Nephron (organoid): ENCODE measurements at regions not wholly inside any gene's neighbourhood (a gene's known extent, or its start where the extent isn't known, plus 50 kb on each side); places are given as distances from the start of the nearest gene placed in this dataset.
A peak's percentile ranks its signal among the peaks of the same experiment; 100 is the strongest.
"Not testable (repeated sequence)": the region's sequence is repeated elsewhere in the genome, so short reads cannot be mapped to it uniquely, and the experiment has no call there.

ENCODE experiments used
- H3K27ac Mint-ChIP-seq, 3 experiments: 2 replicates each; pipeline ENCODE4 v1.8.0; 2020; ENCODE audit warnings: mixed read lengths in 3 of 3, mild to moderate bottlenecking in 2 of 3, moderate library complexity in 1 of 3
- H3K27me3 Mint-ChIP-seq: 2 replicates; pipeline ENCODE4 v1.8.0; 2021; ENCODE audit warnings: low read depth, mild to moderate bottlenecking, moderate library complexity, mixed read lengths
- H3K36me3 Mint-ChIP-seq: 2 replicates; pipeline ENCODE4 v1.8.0; 2020; ENCODE audit warnings: low read depth, mixed read lengths
- H3K4me1 Mint-ChIP-seq: 2 replicates; pipeline ENCODE4 v1.8.0; 2020; ENCODE audit warnings: mixed read lengths
- H3K4me3 Mint-ChIP-seq, 3 experiments: 2 replicates each; pipeline ENCODE4 v1.8.0; 2020; ENCODE audit warnings: mild to moderate bottlenecking in 3 of 3, mixed read lengths in 3 of 3, moderate library complexity in 2 of 3
- H3K9me3 Mint-ChIP-seq: 2 replicates; pipeline ENCODE4 v1.8.0; 2020; ENCODE audit warnings: mixed read lengths
- CTCF ChIP-seq, 3 experiments: fragments of 200-600 bp; sonication (generic); IDR thresholded peaks; one replicate each; pipeline ENCODE4 v1.5.0; 2021; ENCODE audit warnings: antibody characterized with exemption in 3 of 3; ENCODE audit not compliant: unreplicated experiment in 3 of 3

- peaks cover 11% of the 10 kb centered on the region for H3K27me3 Mint-ChIP-seq
- no peak for TF ChIP-seq CTCF (IDR thresholded peaks at IDR 0.05; ENCODE audit: unreplicated experiment in 3 of 3)
- H3K27ac Mint-ChIP-seq: peak overlapping the region in 2 of 3 experiments; percentile 8 to 65
- H3K4me3 Mint-ChIP-seq: no peak overlapping the region
- peaks cover 10% of the 10 kb centered on the region for H3K9me3 Mint-ChIP-seq
- peaks cover 6% of the 10 kb centered on the region for H3K36me3 Mint-ChIP-seq
- peaks cover 17% of the 10 kb centered on the region for H3K4me1 Mint-ChIP-seq
Observed at GRCh38 chr14:53715193-53715721, 241.4 kb downstream of the BMP4 start.

GRCh38 chr14:53714495-53715192 is 242.0 kb downstream of the BMP4 start:
- Mint-ChIP-seq H3K4me1 (peaks cover 17% of the 10 kb centered on the region), H3K27ac (peak overlapping the region; percentile 8 to 65 (median 30)), H3K4me3 (peak overlapping the region in 1 of 3 experiments; percentile 2), H3K9me3 (peaks cover 5% of the 10 kb centered on the region), H3K36me3 (peaks cover under 1% of the 10 kb centered on the region), H3K27me3 (peaks cover 7% of the 10 kb centered on the region)
- no peak for TF ChIP-seq CTCF (IDR thresholded peaks at IDR 0.05; ENCODE audit: unreplicated experiment in 3 of 3)

GRCh38 chr14:53712901-53713300 is 243.7 kb downstream of the BMP4 start:
- not testable (repeated sequence) for H3K36me3 Mint-ChIP-seq, H3K27ac Mint-ChIP-seq, H3K4me3 Mint-ChIP-seq, H3K9me3 Mint-ChIP-seq
- Mint-ChIP-seq H3K4me1 (peaks cover 17% of the 10 kb centered on the region), H3K27me3 (peaks cover 11% of the 10 kb centered on the region)

- no peak for TF ChIP-seq CTCF (IDR thresholded peaks at IDR 0.05; ENCODE audit: unreplicated experiment in 3 of 3)
- Mint-ChIP-seq H3K27me3 (peaks cover 11% of the 10 kb centered on the region), H3K36me3 (no peaks in the 10 kb centered on the region), H3K4me3 (no peak overlapping the region), H3K9me3 (peaks cover 3% of the 10 kb centered on the region), H3K27ac (no peak overlapping the region), H3K4me1 (peaks cover 17% of the 10 kb centered on the region)
Observed at GRCh38 chr14:53711205-53711604, 245.4 kb downstream of the BMP4 start.

GRCh38 chr14:53710615-53711014 is 246.0 kb downstream of the BMP4 start:
- TF ChIP-seq CTCF (IDR thresholded peaks at IDR 0.05; ENCODE audit: unreplicated experiment in 3 of 3): no peak
- Mint-ChIP-seq H3K4me1 (peaks cover 13% of the 10 kb centered on the region), H3K36me3 (no peaks in the 10 kb centered on the region), H3K4me3 (no peak overlapping the region), H3K9me3 (peaks cover 3% of the 10 kb centered on the region), H3K27me3 (peaks cover 11% of the 10 kb centered on the region), H3K27ac (no peak overlapping the region)

GRCh38 chr14:53709381-53709780 is 247.2 kb downstream of the BMP4 start:
- peaks cover 11% of the 10 kb centered on the region for H3K27me3 Mint-ChIP-seq
- no peaks in the 10 kb centered on the region for H3K36me3 Mint-ChIP-seq
- peaks cover 3% of the 10 kb centered on the region for H3K9me3 Mint-ChIP-seq
- TF ChIP-seq CTCF (IDR thresholded peaks at IDR 0.05; ENCODE audit: unreplicated experiment in 3 of 3): no peak
- H3K27ac Mint-ChIP-seq: no peak overlapping the region
- peaks cover 1% of the 10 kb centered on the region for H3K4me1 Mint-ChIP-seq
- no peak overlapping the region for H3K4me3 Mint-ChIP-seq
